ENCODE measurements at regions not wholly inside any gene's neighbourhood (a gene's known extent, or its start where the extent isn't known, plus 50 kb on each side); places are given as distances from the start of the nearest gene placed in this dataset.

- intact Hi-C loops (cut with DNase I): no loop called here
- no peaks in the 10 kb centered on the region for H3K4me1 ChIP-seq
- H3K4me3 ChIP-seq: no peak overlapping the region
- H3K36me3 ChIP-seq: no peaks in the 10 kb centered on the region
- WGBS, 2 donors: 24 to 32% methylated on average over 1 of the region's 1 CpG
- no peak overlapping the region for H3K27ac ChIP-seq
- no peaks in the 10 kb centered on the region for H3K9me3 ChIP-seq
- no peak for DNase-seq
- H3K27me3 ChIP-seq: no peaks in the 10 kb centered on the region
- TF ChIP-seq CTCF (IDR thresholded peaks at IDR 0.05) (no peak), POLR2A (IDR thresholded peaks at IDR 0.05) (no peak)
Measured at GRCh38 chr16:13680021-13680889, 239.7 kb upstream of the ERCC4 start.

- WGBS, 2 donors: 83 to 86% methylated on average over 5 of the region's 5 CpGs
- H3K4me1 ChIP-seq: no peaks in the 10 kb centered on the region
- H3K9me3 ChIP-seq: no peaks in the 10 kb centered on the region
- H3K27me3 ChIP-seq: no peaks in the 10 kb centered on the region
- TF ChIP-seq POLR2A (IDR thresholded peaks at IDR 0.05) (no peak), CTCF (IDR thresholded peaks at IDR 0.05) (no peak)
- H3K36me3 ChIP-seq: no peaks in the 10 kb centered on the region
- intact Hi-C loops (cut with DNase I): no loop called here
- no peak for DNase-seq
- H3K4me3 ChIP-seq: no peak overlapping the region
- H3K27ac ChIP-seq: no peak overlapping the region
Measured at GRCh38 chr16:13684819-13685563, 235.0 kb upstream of the ERCC4 start.

DNA sequence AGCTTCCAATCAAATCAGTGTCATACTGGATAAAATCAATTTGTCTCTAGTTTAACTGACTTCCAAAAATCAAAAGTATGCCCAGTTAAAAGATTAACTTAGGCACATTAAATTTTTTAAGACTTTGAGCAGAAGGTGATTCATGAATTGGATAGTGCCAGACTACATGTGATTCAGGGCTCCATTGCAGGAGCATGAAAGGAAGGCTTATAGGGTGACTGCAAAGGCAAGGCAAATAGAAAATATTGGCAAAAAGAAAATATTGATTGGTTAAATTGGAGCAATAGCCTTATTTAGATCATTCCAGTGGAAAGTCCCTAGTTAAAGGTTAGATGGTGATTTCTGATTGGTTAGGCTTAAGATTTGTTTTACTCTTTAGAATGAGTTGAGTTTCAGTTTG, 223.9 kb upstream of the ERCC4 start:
- no peak for DNase-seq
- Histone ChIP-seq H3K9me3 (peaks cover 0 to 25% (median 4%) of the 10 kb centered on the region in 3 donors), H3K4me1 (no peaks in the 10 kb centered on the region), H3K36me3 (no peaks in the 10 kb centered on the region), H3K4me3 (no peak overlapping the region), H3K27me3 (no peaks in the 10 kb centered on the region), H3K27ac (no peak overlapping the region)
- TF ChIP-seq POLR2A (IDR thresholded peaks at IDR 0.05): no peak
- TF ChIP-seq CTCF (IDR thresholded peaks at IDR 0.05): no peak
- intact Hi-C loops (cut with DNase I): no loop called here

DNA sequence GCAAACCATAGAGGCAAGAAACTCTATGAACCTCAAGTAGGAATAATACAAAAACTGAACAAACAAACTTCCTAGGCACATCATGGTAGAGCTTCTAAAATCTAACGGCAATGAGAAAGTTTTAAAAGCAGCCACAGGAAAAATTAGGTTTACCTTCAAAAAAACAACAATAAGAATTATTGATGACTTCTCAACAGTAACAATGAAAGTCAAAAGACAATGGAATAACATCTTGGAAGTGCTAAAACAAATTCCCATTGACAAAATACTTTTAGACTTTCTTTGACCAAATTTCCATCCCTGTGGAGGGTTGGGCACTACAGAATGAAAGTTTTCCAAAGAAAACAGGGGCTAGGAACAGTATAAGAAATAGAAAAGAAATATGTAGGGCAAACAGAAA, 222.9 kb upstream of the ERCC4 start:
- TF ChIP-seq CTCF (IDR thresholded peaks at IDR 0.05) (no peak), POLR2A (IDR thresholded peaks at IDR 0.05) (no peak)
- no peak for DNase-seq
- H3K4me3 ChIP-seq: no peak overlapping the region
- H3K9me3 ChIP-seq: peaks cover 0 to 25% (median 4%) of the 10 kb centered on the region in 3 donors
- H3K36me3 ChIP-seq: no peaks in the 10 kb centered on the region
- 89% methylated on average over 1 of the region's 1 CpG for WGBS, 2 donors
- intact Hi-C loops (cut with DNase I): no loop called here
- peaks cover 0 to under 1% (median 0%) of the 10 kb centered on the region in 3 donors for H3K4me1 ChIP-seq
- H3K27me3 ChIP-seq: no peaks in the 10 kb centered on the region
- H3K27ac ChIP-seq: no peak overlapping the region

GRCh38 chr16:13697568-13697967, 222.4 kb upstream of the ERCC4 start:
- Histone ChIP-seq H3K4me1 (peaks cover 0 to 4% (median 0%) of the 10 kb centered on the region in 3 donors), H3K4me3 (no peak overlapping the region), H3K9me3 (peaks cover 0 to 24% (median 4%) of the 10 kb centered on the region in 3 donors), H3K36me3 (no peaks in the 10 kb centered on the region), H3K27me3 (no peaks in the 10 kb centered on the region), H3K27ac (no peak overlapping the region)
- intact Hi-C loops (cut with DNase I): no loop called here
- no peak for DNase-seq
- TF ChIP-seq POLR2A (IDR thresholded peaks at IDR 0.05): no peak
- TF ChIP-seq CTCF (IDR thresholded peaks at IDR 0.05): no peak
